ENCODE measurements at regions not wholly inside any gene's neighbourhood (a gene's known extent, or its start where the extent isn't known, plus 50 kb on each side); places are given as distances from the start of the nearest gene placed in this dataset.

DNA sequence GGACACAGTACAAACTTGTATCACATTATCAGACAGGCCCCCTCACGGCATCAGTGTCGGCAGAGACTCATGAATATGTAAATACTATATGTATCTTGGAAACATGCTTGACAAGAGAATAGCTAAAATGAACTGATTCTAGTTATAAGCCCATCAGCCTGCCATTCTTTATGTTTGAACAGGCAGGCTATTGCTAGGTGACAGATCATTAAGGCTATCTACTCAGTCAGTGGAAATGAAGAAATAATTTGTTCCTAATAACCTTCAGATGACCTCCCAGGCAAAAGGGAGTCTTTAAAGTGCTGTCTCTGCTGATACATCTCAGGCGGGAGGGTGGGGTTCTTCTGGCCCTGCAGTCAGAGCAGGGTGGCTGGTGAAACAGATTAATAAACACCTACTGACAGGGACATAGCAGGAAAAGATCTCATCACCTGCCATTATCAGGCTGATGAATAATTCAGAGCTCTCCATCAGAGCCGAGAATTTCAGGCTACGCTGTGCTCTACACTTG is 394.2 kb downstream of the RASEF start:
- TF ChIP-seq POLR2AphosphoS5 (IDR thresholded peaks at IDR 0.05; ENCODE audit: low read depth, low read length) (no peak), FOXP2 (optimal IDR thresholded peaks at IDR 0.05; ENCODE audit: borderline replicate concordance, extremely low read depth, extremely low read length, insufficient read depth) (no peak), SIN3A (IDR thresholded peaks at IDR 0.05; ENCODE audit: borderline replicate concordance, insufficient read depth, low read length) (no peak), TAF1 (IDR thresholded peaks at IDR 0.05; ENCODE audit: borderline replicate concordance, insufficient read depth, low read length) (no peak)
- TF ChIP-seq, protein P1, sequence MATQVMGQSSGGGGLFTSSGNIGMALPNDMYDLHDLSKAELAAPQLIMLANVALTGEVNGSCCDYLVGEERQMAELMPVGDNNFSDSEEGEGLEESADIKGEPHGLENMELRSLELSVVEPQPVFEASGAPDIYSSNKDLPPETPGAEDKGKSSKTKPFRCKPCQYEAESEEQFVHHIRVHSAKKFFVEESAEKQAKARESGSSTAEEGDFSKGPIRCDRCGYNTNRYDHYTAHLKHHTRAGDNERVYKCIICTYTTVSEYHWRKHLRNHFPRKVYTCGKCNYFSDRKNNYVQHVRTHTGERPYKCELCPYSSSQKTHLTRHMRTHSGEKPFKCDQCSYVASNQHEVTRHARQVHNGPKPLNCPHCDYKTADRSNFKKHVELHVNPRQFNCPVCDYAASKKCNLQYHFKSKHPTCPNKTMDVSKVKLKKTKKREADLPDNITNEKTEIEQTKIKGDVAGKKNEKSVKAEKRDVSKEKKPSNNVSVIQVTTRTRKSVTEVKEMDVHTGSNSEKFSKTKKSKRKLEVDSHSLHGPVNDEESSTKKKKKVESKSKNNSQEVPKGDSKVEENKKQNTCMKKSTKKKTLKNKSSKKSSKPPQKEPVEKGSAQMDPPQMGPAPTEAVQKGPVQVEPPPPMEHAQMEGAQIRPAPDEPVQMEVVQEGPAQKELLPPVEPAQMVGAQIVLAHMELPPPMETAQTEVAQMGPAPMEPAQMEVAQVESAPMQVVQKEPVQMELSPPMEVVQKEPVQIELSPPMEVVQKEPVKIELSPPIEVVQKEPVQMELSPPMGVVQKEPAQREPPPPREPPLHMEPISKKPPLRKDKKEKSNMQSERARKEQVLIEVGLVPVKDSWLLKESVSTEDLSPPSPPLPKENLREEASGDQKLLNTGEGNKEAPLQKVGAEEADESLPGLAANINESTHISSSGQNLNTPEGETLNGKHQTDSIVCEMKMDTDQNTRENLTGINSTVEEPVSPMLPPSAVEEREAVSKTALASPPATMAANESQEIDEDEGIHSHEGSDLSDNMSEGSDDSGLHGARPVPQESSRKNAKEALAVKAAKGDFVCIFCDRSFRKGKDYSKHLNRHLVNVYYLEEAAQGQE (IDR thresholded peaks at IDR 0.05; ENCODE audit: insufficient read depth in 1 of 2, low read depth in 2 of 2, low read length in 2 of 2): no peak

DNA sequence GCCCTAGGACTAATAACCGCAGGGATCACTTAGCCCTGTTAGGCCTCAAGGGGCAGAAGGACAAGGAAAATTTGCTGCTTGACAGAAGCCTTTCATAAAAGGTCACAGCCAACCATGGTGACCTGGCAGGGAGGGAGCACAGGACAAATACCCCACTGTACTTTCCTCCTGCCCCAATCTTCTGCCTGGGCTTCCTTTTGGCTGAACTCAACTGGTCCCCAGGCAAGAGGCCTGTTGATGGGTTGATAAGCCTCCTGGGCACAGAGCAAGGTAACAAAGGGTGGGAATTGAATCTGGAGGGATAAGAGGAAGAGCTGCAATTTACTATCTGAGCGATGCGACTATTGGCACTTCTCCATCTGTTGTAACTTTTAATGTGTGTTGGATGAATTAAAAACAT is 392.9 kb downstream of the RASEF start:
- no peak for TF ChIP-seq TAF1 (IDR thresholded peaks at IDR 0.05; ENCODE audit: borderline replicate concordance, insufficient read depth, low read length)
- TF ChIP-seq, protein P1 (IDR thresholded peaks at IDR 0.05; ENCODE audit: insufficient read depth in 1 of 2, low read depth in 2 of 2, low read length in 2 of 2): no peak
- no peak for TF ChIP-seq POLR2AphosphoS5 (IDR thresholded peaks at IDR 0.05; ENCODE audit: low read depth, low read length)
- TF ChIP-seq SIN3A (IDR thresholded peaks at IDR 0.05; ENCODE audit: borderline replicate concordance, insufficient read depth, low read length): no peak
- TF ChIP-seq FOXP2 (optimal IDR thresholded peaks at IDR 0.05; ENCODE audit: borderline replicate concordance, extremely low read depth, extremely low read length, insufficient read depth): no peak

DNA sequence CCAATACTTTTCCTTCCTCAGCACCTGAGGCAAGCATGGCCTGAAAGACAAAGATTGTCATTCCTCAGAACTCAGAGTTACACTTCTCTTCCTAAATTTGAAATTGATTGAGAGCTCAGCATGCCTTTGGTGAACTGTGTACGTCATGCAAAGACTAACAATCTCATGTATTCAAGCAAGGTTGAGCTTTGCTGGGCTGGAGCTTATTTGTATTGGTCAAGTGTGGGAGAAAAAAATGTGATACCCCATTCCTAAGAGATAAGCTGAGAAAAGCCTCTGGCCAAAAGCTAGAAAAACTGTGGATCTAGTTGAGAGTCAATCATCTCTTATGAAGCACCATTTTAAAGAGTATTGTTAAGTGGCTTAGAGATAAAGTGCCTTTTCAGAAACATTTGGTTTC is 392.2 kb downstream of the RASEF start:
- TF ChIP-seq TAF1 (IDR thresholded peaks at IDR 0.05; ENCODE audit: borderline replicate concordance, insufficient read depth, low read length) (no peak), POLR2AphosphoS5 (IDR thresholded peaks at IDR 0.05; ENCODE audit: low read depth, low read length) (no peak), FOXP2 (optimal IDR thresholded peaks at IDR 0.05; ENCODE audit: borderline replicate concordance, extremely low read depth, extremely low read length, insufficient read depth) (no peak), SIN3A (IDR thresholded peaks at IDR 0.05; ENCODE audit: borderline replicate concordance, insufficient read depth, low read length) (no peak)
- TF ChIP-seq, protein P1 (IDR thresholded peaks at IDR 0.05; ENCODE audit: insufficient read depth in 1 of 2, low read depth in 2 of 2, low read length in 2 of 2): no peak

DNA sequence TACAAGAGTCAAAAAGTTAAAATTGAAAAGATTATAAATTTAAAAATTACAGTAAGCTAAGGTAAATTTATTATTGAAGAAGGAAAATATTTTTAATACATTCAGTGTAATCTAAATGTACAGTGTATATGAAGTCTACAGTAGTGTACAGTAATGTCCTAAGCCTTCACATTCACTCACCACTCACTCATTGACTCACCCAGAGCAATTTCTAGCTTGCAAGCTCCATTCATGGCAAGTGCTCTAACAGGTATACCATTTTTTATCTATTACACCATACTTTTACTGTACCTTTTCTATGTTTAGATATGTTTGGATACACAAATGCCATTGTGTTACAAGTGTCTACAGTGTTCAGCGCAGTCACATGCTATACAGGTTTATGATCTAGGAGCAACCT is 389.7 kb downstream of the RASEF start:
- TF ChIP-seq TAF1 (IDR thresholded peaks at IDR 0.05; ENCODE audit: borderline replicate concordance, insufficient read depth, low read length) (no peak), FOXP2 (optimal IDR thresholded peaks at IDR 0.05; ENCODE audit: borderline replicate concordance, extremely low read depth, extremely low read length, insufficient read depth) (no peak), SIN3A (IDR thresholded peaks at IDR 0.05; ENCODE audit: borderline replicate concordance, insufficient read depth, low read length) (no peak)
- TF ChIP-seq, protein P1 (IDR thresholded peaks at IDR 0.05; ENCODE audit: insufficient read depth in 1 of 2, low read depth in 2 of 2, low read length in 2 of 2): no peak

DNA sequence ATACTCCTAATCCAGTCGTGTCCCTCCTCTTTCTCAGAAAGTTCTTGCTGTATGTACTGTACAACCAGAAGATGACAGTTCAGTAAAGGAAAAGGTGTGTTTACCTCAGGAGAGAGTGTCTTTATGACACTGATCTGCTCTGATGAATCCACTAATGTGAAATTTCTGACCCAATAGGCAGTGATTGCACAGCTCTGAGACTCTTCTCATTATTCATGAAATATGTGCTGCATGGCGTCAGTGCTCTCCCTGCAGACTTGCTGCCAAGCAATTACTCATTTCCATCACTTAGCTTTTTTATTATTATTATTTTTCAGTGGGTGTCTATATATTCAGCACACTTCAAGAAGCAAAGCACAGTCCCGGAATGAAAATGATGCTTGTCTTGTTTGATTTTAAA is 389.0 kb downstream of the RASEF start:
- TF ChIP-seq, protein P1 (IDR thresholded peaks at IDR 0.05; ENCODE audit: insufficient read depth in 1 of 2, low read depth in 2 of 2, low read length in 2 of 2): no peak
- TF ChIP-seq TAF1 (IDR thresholded peaks at IDR 0.05; ENCODE audit: borderline replicate concordance, insufficient read depth, low read length): no peak
- TF ChIP-seq POLR2AphosphoS5 (IDR thresholded peaks at IDR 0.05; ENCODE audit: low read depth, low read length): no peak
- no peak for TF ChIP-seq SIN3A (IDR thresholded peaks at IDR 0.05; ENCODE audit: borderline replicate concordance, insufficient read depth, low read length)
- TF ChIP-seq FOXP2 (optimal IDR thresholded peaks at IDR 0.05; ENCODE audit: borderline replicate concordance, extremely low read depth, extremely low read length, insufficient read depth): no peak

Measured in PFSK-1 (cell line).